ENCODE measurements at regions not wholly inside any gene's neighbourhood (a gene's known extent, or its start where the extent isn't known, plus 50 kb on each side); places are given as distances from the start of the nearest gene placed in this dataset.

- Histone ChIP-seq H3K36me3 (no peaks in the 10 kb centered on the region), H3K4me3 (no peak overlapping the region), H3K9me3 (no peaks in the 10 kb centered on the region), H3K4me1 (peaks cover 0 to 8% of the 10 kb centered on the region in 2 donors), H3K27ac (no peak overlapping the region), H3K27me3 (peaks cover 33 to 53% (median 40%) of the 10 kb centered on the region in 3 donors)
- ATAC-seq (no peak), DNase-seq (no peak)
- TF ChIP-seq POLR2A (IDR thresholded peaks at IDR 0.05) (no peak), CTCF (IDR thresholded peaks at IDR 0.05 in 4 of 5, conservative IDR thresholded peaks at IDR 0.05 in 1 of 5) (no peak)
- in situ Hi-C loops (cut with MboI; ENCODE audit: low sequenced_read_pairs in 4 of 4) (no loop called here), intact Hi-C loops (cut with DNase I; ENCODE audit: low total_unique reads) (no loop called here)
Measured at GRCh38 chr11:116577956-116578355, 194.8 kb downstream of the BUD13 start.

DNA sequence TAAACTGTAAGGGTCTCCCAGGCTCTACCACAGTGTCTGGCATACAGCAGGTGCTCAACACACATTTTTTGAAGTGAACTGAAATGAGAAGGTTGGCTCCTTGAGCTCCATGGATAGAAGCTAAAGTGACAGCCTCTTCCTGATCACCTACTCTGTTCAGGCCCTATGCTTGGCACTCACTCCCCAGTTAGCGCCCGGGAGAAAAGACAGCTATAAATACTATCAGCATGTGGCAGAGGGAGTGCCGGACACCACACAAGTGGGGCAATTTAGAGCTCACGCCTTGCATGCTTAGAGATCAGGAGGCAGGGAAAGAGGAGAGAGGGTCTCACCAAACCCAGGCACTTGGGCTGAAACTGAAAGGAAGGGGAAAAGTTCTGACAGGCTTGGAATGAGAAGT is 195.5 kb downstream of the BUD13 start:
- intact Hi-C loops (cut with DNase I; ENCODE audit: low total_unique reads) = no loop called here
- no peak overlapping the region for H3K4me3 ChIP-seq
- ATAC-seq (no peak), DNase-seq (no peak)
- peaks cover 0 to 8% of the 10 kb centered on the region in 2 donors for H3K4me1 ChIP-seq
- peaks cover 33 to 51% (median 37%) of the 10 kb centered on the region in 3 donors for H3K27me3 ChIP-seq
- TF ChIP-seq POLR2A (IDR thresholded peaks at IDR 0.05) (no peak), CTCF (IDR thresholded peaks at IDR 0.05 in 4 of 5, conservative IDR thresholded peaks at IDR 0.05 in 1 of 5) (no peak)
- H3K27ac ChIP-seq = no peak overlapping the region
- H3K36me3 ChIP-seq = no peaks in the 10 kb centered on the region
- in situ Hi-C loops (cut with MboI; ENCODE audit: low sequenced_read_pairs in 4 of 4) = no loop called here
- H3K9me3 ChIP-seq = no peaks in the 10 kb centered on the region

GRCh38 chr11:116576526-116576925 is 196.3 kb downstream of the BUD13 start:
- no peak overlapping the region for H3K4me3 ChIP-seq
- H3K27ac ChIP-seq = no peak overlapping the region
- no peaks in the 10 kb centered on the region for H3K36me3 ChIP-seq
- intact Hi-C loops (cut with DNase I; ENCODE audit: low total_unique reads) (no loop called here), in situ Hi-C loops (cut with MboI; ENCODE audit: low sequenced_read_pairs in 4 of 4) (no loop called here)
- H3K4me1 ChIP-seq = peaks cover 0 to 8% of the 10 kb centered on the region in 2 donors
- DNase-seq = no peak
- H3K27me3 ChIP-seq = peaks cover 25 to 43% (median 29%) of the 10 kb centered on the region in 3 donors
- H3K9me3 ChIP-seq = no peaks in the 10 kb centered on the region
- no peak for ATAC-seq
- no peak for TF ChIP-seq POLR2A (IDR thresholded peaks at IDR 0.05)
- no peak for TF ChIP-seq CTCF (IDR thresholded peaks at IDR 0.05 in 4 of 5, conservative IDR thresholded peaks at IDR 0.05 in 1 of 5)

- ATAC-seq = no peak
- Histone ChIP-seq H3K36me3 (no peaks in the 10 kb centered on the region), H3K9me3 (no peaks in the 10 kb centered on the region), H3K27me3 (no peaks in the 10 kb centered on the region), H3K4me1 (peaks cover 10 to 12% of the 10 kb centered on the region in 2 donors), H3K27ac (no peak overlapping the region), H3K4me3 (no peak overlapping the region)
- TF ChIP-seq CTCF (IDR thresholded peaks at IDR 0.05 in 4 of 5, conservative IDR thresholded peaks at IDR 0.05 in 1 of 5) (no peak), POLR2A (IDR thresholded peaks at IDR 0.05) (no peak)
- intact Hi-C loops (cut with DNase I; ENCODE audit: low total_unique reads) = no loop called here
- in situ Hi-C loops (cut with MboI; ENCODE audit: low sequenced_read_pairs in 4 of 4) = no loop called here
- DNase-seq = no peak
Measured at GRCh38 chr11:116567721-116568242, 205.0 kb downstream of the BUD13 start.

DNA sequence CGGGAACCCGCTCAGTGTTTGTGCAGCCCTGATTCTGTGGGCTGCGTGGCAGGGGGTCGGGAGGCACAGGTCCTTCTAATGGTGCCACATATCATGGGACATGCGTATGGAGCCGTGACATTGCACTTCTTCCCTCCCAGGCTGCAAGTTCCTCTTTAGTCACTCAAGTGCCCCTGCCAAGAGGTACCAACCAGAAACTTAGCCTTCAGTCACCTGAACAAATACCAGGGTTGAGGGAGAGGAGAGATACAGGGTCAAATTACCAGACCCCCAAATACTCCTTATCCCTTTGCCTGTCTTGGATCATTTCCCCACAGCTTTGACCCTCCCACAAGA is 209.1 kb downstream of the BUD13 start:
- Histone ChIP-seq H3K27me3 (no peaks in the 10 kb centered on the region), H3K4me1 (peaks cover 10 to 12% of the 10 kb centered on the region in 2 donors), H3K9me3 (no peaks in the 10 kb centered on the region), H3K27ac (peak overlapping the region in 2 of 4 donors; percentile 38 to 49), H3K36me3 (no peaks in the 10 kb centered on the region), H3K4me3 (peak overlapping the region in 2 of 4 donors; percentile 17 to 40)
- TF ChIP-seq POLR2A (IDR thresholded peaks at IDR 0.05) (no peak), CTCF (IDR thresholded peaks at IDR 0.05 in 4 of 5, conservative IDR thresholded peaks at IDR 0.05 in 1 of 5) (no peak)
- DNase-seq (no peak), ATAC-seq (peak; percentile 65 to 77)
- intact Hi-C loops (cut with DNase I; ENCODE audit: low total_unique reads) = no loop called here
- in situ Hi-C loops (cut with MboI; ENCODE audit: low sequenced_read_pairs in 4 of 4) = no loop called here

All from gastrocnemius medialis (tissue), 4 donors.